HCT116 (cell line): ENCODE measurements at regions not wholly inside any gene's neighbourhood (a gene's known extent, or its start where the extent isn't known, plus 50 kb on each side); places are given as distances from the start of the nearest gene placed in this dataset.

Experiments
- ATAC-seq: fragments of 200-7000 bp; cut with Tn5 transposase; 2 replicates; pipeline ENCODE4 v1.9.1; 2020; ENCODE audit warnings: mild to moderate bottlenecking, moderate library complexity
- BruUV-seq: library from RNA; stranded (reverse); fragments of 400-500 nt; replicated peaks from 2 replicates; lab custom pipeline; 2021; lab: Mats Ljungman, UMichigan
- CTCF ChIA-PET: fragments of 300-600 bp; sonication (Branson Sonifier 250); formaldehyde crosslinking; loops from one replicate; lab custom pipeline; 2021; ENCODE audit warnings: antibody characterized with exemption; lab: Charles Lee
- POLR2A ChIA-PET: fragments of 300-600, 350-600 bp; sonication (Branson Sonifier 250); formaldehyde crosslinking; loops from one replicate; lab custom pipeline; 2021; ENCODE audit warnings: antibody characterized with exemption; lab: Charles Lee
- RAD21 ChIA-PET, 2 experiments: fragments of 300-600 bp; sonication (Branson Sonifier 250); formaldehyde crosslinking; loops; one replicate each; lab custom pipeline; 2023; ENCODE audit warnings: low total read pairs in 2 of 2; ENCODE audit not compliant: uncharacterized antibody in 2 of 2, unreplicated experiment in 2 of 2, low non-redundant PET in 1 of 2; lab: Charles Lee
- DNase-seq: peaks from one replicate; pipeline ENCODE4 v3.0.0-alpha.2; 2010; ENCODE audit warnings: low read depth, low spot score
- H2AFZ ChIP-seq: fragments of 200-600 bp; shearing (Covaris generic), sonication (generic); 2 replicates; pipeline ENCODE4 v1.6.1; 2017; ENCODE audit warnings: low read depth, mixed run types, mixed read lengths, antibody characterized with exemption, low read length; ENCODE audit not compliant: poor library complexity, severe bottlenecking
- H3K27ac ChIP-seq: 2 replicates; pipeline ENCODE4 v1.5.1; 2012; ENCODE audit warnings: low read depth, low read length
- H3K27me3 ChIP-seq: fragments of 200-600 bp; sonication (generic); 2 replicates; pipeline ENCODE4 v1.6.1; 2016; ENCODE audit warnings: mixed run types, low read length, mixed read lengths; ENCODE audit not compliant: insufficient read depth
- H3K36me3 ChIP-seq, 2 experiments: fragments of 200-500 bp in 1 of 2; fragments of 200-600 bp in 1 of 2; sonication (Bioruptor generic) in 1 of 2; sonication (generic) in 1 of 2; 2 replicates each; pipeline versions ENCODE4 v1.5.1 to v1.6.1; 2014 to 2016; ENCODE audit warnings: low read length in 2 of 2, inconsistent platforms in 1 of 2, mixed read lengths in 1 of 2, mixed run types in 1 of 2; ENCODE audit not compliant: insufficient read depth in 2 of 2, control insufficient read depth in 1 of 2
- H3K4me1 ChIP-seq, 2 experiments: fragments of 200-600 bp in 1 of 2; sonication (generic) in 1 of 2; 2 replicates each; pipeline versions ENCODE4 v1.5.1 to v1.6.1; 2012 to 2017; ENCODE audit warnings: low read length in 2 of 2, inconsistent platforms in 1 of 2, mild to moderate bottlenecking in 1 of 2, mixed read lengths in 1 of 2, mixed run types in 1 of 2, moderate library complexity in 1 of 2; ENCODE audit not compliant: insufficient read depth in 2 of 2, control insufficient read depth in 1 of 2
- H3K4me2 ChIP-seq: fragments of 200-600 bp; sonication (generic); 2 replicates; pipeline ENCODE4 v1.6.1; 2017; ENCODE audit warnings: mixed run types, low read length, mixed read lengths
- H3K4me3 ChIP-seq, 2 experiments: fragments of 200-600 bp in 1 of 2; sonication (generic) in 1 of 2; replicated peaks in 1 of 2; 2 replicates each; pipeline ENCODE4 v1.5.1; 2011 to 2016; ENCODE audit warnings: low read length in 2 of 2, control low read depth in 1 of 2, low read depth in 1 of 2, mild to moderate bottlenecking in 1 of 2, mixed read lengths in 1 of 2, mixed run types in 1 of 2
- H3K79me2 ChIP-seq: fragments of 200-600 bp; sonication (generic); 2 replicates; pipeline ENCODE4 v1.6.1; 2017; ENCODE audit warnings: mild to moderate bottlenecking, mixed run types, low read length, moderate library complexity, mixed read lengths; ENCODE audit not compliant: insufficient read depth
- H3K9ac ChIP-seq: fragments of 200-600 bp; sonication (generic); 2 replicates; pipeline ENCODE4 v1.6.1; 2016; ENCODE audit warnings: low read length, mixed read lengths
- H3K9me2 ChIP-seq: fragments of 200-600 bp; sonication (generic), shearing (Covaris generic); 2 replicates; pipeline ENCODE4 v1.6.1; 2017; ENCODE audit warnings: mixed run types, mild to moderate bottlenecking, moderate library complexity; ENCODE audit not compliant: insufficient read depth
- H3K9me3 ChIP-seq, 2 experiments: fragments of 200-500 bp in 1 of 2; fragments of 200-600 bp in 1 of 2; sonication (Bioruptor generic) in 1 of 2; sonication (generic) in 1 of 2; 2 replicates each; pipeline ENCODE4 v1.6.1; 2014 to 2017; ENCODE audit warnings: low read length in 2 of 2, mixed read lengths in 2 of 2, inconsistent platforms in 1 of 2, low read depth in 1 of 2, mild to moderate bottlenecking in 1 of 2, mixed run types in 1 of 2, moderate library complexity in 1 of 2; ENCODE audit not compliant: control insufficient read depth in 1 of 2, insufficient read depth in 1 of 2
- H4K20me1 ChIP-seq: fragments of 200-600 bp; sonication (generic), shearing (Covaris generic); 2 replicates; pipeline ENCODE4 v1.6.1; 2017; ENCODE audit warnings: mixed run types, mild to moderate bottlenecking, moderate library complexity; ENCODE audit not compliant: insufficient read depth
- ATF3 ChIP-seq: IDR thresholded peaks from 2 replicates; pipeline ENCODE4 v1.6.1; 2012
- CBX3 ChIP-seq: IDR thresholded peaks from 2 replicates; pipeline ENCODE4 v1.6.1; 2012; ENCODE audit warnings: low read depth
- EGR1 ChIP-seq: IDR thresholded peaks from 2 replicates; pipeline ENCODE4 v1.6.1; 2012; ENCODE audit warnings: low read depth
- EZH2phosphoT487 ChIP-seq: fragments of 200-600 bp; IDR thresholded peaks from 2 replicates; pipeline ENCODE4 v1.6.1; 2018; ENCODE audit warnings: antibody characterized with exemption, borderline replicate concordance
- FOSL1 ChIP-seq: IDR thresholded peaks from 2 replicates; pipeline ENCODE4 v1.6.1; 2012; ENCODE audit warnings: low read depth
- JUND ChIP-seq: IDR thresholded peaks from 2 replicates; pipeline ENCODE4 v1.6.1; 2012
- MAX ChIP-seq: IDR thresholded peaks from 2 replicates; pipeline ENCODE4 v1.6.1; 2012
- RAD21 ChIP-seq: IDR thresholded peaks from 2 replicates; pipeline ENCODE4 v1.6.1; 2012; ENCODE audit warnings: low read depth, mild to moderate bottlenecking
- REST ChIP-seq: IDR thresholded peaks from 2 replicates; pipeline ENCODE4 v1.6.1; 2012; ENCODE audit warnings: low read depth
- SIN3A ChIP-seq: IDR thresholded peaks from 2 replicates; pipeline ENCODE4 v1.6.1; 2012; ENCODE audit warnings: low read depth
- SP1 ChIP-seq: IDR thresholded peaks from 2 replicates; pipeline ENCODE4 v1.6.1; 2012; ENCODE audit warnings: low read depth
- SRF ChIP-seq: IDR thresholded peaks from 2 replicates; pipeline ENCODE4 v1.6.1; 2012; ENCODE audit warnings: low read depth
- TCF7L2 ChIP-seq: IDR thresholded peaks from 2 replicates; pipeline ENCODE4 v1.7.0; 2011; ENCODE audit warnings: borderline replicate concordance, inconsistent platforms; ENCODE audit not compliant: insufficient read depth, insufficient read length; ENCODE audit errors: extremely low read depth
- ZBTB33 ChIP-seq: IDR thresholded peaks from 2 replicates; pipeline ENCODE4 v1.6.1; 2011; ENCODE audit warnings: mild to moderate bottlenecking, low read length, moderate library complexity; ENCODE audit not compliant: insufficient replicate concordance; ENCODE audit errors: extremely low read depth
- ZFX ChIP-seq: fragments of 450-650 bp; IDR thresholded peaks from 2 replicates; pipeline ENCODE4 v1.6.1; 2017
- ZNF274 ChIP-seq: fragments of 200-500 bp; sonication (Bioruptor generic); IDR thresholded peaks from 2 replicates; pipeline ENCODE4 v1.6.1; 2014; ENCODE audit warnings: mild to moderate bottlenecking, low read depth, low read length, inconsistent platforms
- intact Hi-C: fragments of 100-400 bp; cut with micrococcal nuclease; formaldehyde crosslinking; loops from 2 replicates; pipeline ENCODE4 v1.10.0; 2022

GRCh38 chr21:28332796-28333195 is 659.9 kb downstream of the LTN1 start:
- Histone ChIP-seq H3K4me2 (no peak overlapping the region), H3K27ac (no peak overlapping the region), H3K4me3 (no peak overlapping the region), H2AFZ (no peak overlapping the region), H3K9me2 (no peaks in the 10 kb centered on the region), H3K9me3 (peaks cover 11 to 19% of the 10 kb centered on the region in 2 experiments; a peak in 2 of 4 replicates), H3K79me2 (no peaks in the 10 kb centered on the region), H4K20me1 (no peaks in the 10 kb centered on the region), H3K4me1 (no peaks in the 10 kb centered on the region), H3K36me3 (no peaks in the 10 kb centered on the region), H3K9ac (no peak overlapping the region), H3K27me3 (no peaks in the 10 kb centered on the region)
- DNase-seq (no peak), ATAC-seq (no peak)
- RAD21 ChIA-PET = no interaction called here
- no TSS peak for BruUV-seq
- TF ChIP-seq ZBTB33 (no peak), MAX (no peak), CBX3 (no peak), SP1 (no peak), REST (no peak), SIN3A (no peak), SRF (no peak), ZFX (no peak), ATF3 (no peak), ZNF274 (no peak), EZH2phosphoT487 (no peak), TCF7L2 (no peak), JUND (no peak), EGR1 (no peak), FOSL1 (no peak), RAD21 (no peak)
- CTCF ChIA-PET = no interaction called here
- POLR2A ChIA-PET = no interaction called here
- intact Hi-C loops = no loop called here
